ENCODE measurements at regions not wholly inside any gene's neighbourhood (a gene's known extent, or its start where the extent isn't known, plus 50 kb on each side); places are given as distances from the start of the nearest gene placed in this dataset.
"Not testable (repeated sequence)": the region's sequence is repeated elsewhere in the genome, so short reads cannot be mapped to it uniquely, and the experiment has no call there.

DNA sequence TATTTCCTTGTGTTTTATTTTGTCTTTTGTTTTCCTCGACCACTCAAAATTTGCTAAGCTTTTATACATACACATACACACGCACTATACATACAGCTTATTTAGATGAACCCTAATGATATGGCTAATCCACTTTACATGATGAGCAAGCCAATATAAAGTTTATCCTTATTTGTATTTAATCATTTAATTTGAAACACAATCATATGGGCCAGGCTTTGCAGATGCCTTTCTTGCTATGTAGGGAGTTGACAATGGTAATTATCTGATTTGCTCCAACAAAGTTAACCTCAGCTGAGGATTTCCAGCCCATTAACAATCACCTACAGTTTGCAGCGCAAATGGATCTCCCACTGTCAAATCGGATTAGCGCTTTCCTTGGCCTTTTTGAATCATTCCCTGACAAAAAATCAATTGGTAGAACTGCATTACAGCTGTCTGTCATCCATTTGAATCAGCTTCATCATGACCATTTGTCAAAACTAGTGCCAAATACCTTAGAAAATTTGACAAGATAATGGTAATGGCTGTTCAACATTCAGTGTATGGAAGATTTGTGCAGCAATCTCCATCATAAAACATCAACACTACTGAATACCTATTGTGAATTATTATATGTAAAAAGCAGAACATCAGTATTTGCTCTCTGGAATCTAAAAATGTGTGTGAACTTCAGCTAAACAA lies 352.6 kb downstream of the MRPL39 start:
- DNase-seq (ENCODE audit: extremely low read depth in 1 of 2, low read depth in 1 of 2) = no peak

DNA sequence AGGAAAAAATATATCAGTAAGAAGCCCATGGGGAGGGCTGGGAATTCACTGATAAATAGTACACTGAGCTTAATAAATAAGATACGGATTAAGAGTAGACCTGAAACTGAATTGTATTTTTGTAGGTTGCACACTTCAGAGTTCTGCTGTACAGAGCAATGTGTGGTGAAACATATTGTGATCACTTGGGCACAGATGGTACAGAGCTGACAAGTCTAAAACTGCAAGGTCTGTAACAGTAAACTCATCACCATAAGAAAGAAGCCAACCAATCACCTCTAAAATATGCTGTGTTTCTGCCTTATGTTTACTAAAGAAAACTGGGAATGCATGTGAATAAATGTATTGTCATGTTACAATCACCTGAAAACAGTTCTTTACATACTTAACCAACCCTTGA lies 360.7 kb downstream of the MRPL39 start:
- no peak for DNase-seq (ENCODE audit: extremely low read depth in 1 of 2, low read depth in 1 of 2)

GRCh38 chr21:25244735-25245134 lies 362.5 kb downstream of the MRPL39 start:
- no peak for DNase-seq (ENCODE audit: extremely low read depth in 1 of 2, low read depth in 1 of 2)

GRCh38 chr21:25243808-25244207 lies 363.5 kb downstream of the MRPL39 start:
- DNase-seq (ENCODE audit: extremely low read depth in 1 of 2, low read depth in 1 of 2) = no peak

DNA sequence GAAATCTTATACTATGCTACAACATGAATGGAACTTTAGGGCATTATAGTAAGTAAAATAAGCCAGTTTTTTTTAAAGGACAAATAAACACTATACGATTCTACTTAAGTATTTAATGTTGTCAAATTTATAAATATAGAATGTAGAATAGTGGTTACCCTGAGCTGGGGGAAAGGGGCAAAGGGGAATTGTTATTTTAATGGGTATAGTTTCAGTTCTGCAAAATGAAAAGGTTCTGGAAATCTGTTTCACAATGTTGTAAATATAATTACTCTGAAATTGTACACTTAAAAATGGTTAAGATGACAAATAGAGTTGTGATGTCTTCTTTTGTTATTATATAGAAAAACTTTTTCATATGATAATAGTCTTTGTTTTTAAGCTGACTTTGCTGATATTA lies 366.3 kb downstream of the MRPL39 start:
- no peak for DNase-seq (ENCODE audit: extremely low read depth in 1 of 2, low read depth in 1 of 2)

DNA sequence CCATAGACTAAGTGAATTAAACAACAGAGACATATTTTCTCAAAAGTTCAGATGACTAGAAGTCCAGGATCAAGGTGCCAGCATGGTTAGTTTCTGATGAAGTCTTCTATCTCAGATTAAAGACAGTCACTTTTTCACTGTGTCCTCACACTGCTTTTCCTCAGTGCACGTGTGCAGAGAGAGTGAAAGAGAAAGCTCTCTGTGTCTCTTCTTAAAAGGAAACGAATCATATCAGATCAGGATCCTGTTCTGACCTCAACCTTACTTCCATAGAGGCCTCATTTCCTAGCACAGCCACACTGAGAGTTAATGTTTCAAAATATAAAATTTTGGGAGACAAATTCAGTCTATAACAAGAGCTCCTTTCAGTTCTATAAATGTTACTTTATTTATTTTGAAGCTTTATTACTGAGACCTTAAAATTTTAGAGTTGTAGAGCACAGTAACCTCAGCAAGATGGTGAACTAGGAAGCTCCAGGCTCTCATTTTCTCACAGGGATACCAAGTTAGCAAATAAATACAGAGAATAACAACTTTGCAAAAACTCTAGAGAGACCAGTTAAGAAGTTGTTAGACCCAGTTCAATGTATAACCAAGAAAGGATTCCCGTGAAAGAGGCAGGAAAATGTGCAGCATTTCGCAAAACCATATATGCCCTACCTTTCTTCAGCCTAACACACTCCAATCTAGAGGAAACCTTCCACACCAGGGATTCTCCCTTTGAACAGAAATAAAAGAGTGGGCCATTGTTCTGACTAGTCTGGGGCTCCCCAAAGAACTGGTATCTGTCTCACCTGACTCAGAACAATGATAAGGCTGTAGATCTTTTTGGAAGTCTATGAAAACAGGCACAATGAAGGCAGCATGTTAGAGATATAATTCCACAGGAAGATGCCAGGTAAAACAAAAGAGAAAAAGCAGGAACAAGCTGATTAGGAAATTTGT lies 372.2 kb downstream of the MRPL39 start:
- no peak for DNase-seq (ENCODE audit: extremely low read depth in 1 of 2, low read depth in 1 of 2)

DNA sequence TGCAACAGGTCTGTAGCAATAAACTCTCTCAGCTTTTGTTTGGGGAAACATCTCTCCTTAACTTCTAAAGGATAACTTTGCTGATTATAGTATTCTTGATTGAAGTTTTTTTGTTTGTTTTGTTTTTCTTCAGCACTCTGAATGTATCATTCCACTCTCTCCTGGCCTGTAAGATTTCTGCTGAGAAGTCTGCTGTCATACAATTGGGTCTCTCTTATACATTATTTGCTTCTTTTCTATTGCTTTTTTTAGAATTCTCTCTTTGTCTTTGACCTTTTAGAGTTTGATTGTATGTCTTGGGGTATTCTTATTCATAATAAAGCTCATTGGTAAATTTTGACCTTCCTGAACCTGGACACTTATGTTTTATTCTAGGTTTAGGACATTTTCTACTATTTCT lies 386.3 kb downstream of the MRPL39 start:
- DNase-seq (ENCODE audit: extremely low read depth in 1 of 2, low read depth in 1 of 2) = no peak

GRCh38 chr21:25220169-25220568 lies 387.1 kb downstream of the MRPL39 start:
- no peak for DNase-seq (ENCODE audit: extremely low read depth in 1 of 2, low read depth in 1 of 2)

DNA sequence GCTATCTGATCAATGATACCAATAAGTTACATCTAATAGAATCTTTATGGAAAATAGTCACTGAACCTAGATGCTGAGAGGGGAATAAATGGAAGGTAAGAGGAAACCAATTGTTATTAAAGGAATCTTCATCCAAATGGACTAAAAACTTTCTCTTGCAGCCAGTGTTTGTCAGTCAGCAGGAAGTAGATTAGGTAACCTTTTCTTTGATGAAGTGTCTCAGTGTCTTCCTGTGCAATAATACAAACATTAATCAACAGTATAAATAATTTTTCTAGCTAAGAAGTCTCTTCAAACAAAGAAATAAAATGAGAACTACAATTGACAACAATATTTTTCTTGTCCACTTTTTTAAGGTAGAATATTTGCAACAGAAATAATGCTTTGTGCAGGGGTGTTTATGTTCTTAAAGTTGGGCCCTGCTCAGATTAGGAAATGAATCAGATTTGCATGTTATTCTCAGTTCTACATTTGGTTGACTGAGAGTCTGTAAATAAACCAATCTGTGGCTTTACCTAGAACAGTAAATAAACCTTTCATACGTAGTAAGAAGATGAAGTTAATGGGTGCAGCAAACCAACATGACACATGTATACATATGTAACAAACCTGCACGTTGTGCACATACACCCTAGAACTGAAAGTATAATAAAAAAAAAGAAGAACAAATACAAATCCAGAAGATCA lies 391.4 kb downstream of the MRPL39 start:
- DNase-seq (ENCODE audit: extremely low read depth in 1 of 2, low read depth in 1 of 2) = no peak

DNA sequence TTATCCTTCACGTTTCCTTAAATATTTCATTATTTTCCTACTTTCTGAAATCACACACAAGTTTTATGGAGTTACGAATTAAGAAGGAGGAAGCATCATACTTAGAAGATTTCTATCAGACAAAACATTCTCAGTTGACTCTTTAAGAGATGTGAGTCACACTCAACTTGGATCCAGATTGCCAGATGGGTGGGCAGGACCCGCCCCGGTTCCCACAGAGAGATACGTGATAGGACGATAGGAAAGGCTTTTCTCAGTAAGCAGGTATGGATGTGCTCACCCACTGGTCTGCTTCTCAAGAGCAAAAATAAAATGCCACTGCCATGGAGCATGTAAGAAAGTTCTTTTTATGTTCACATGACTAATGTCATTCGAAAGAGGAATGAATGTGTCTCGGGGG lies 392.6 kb downstream of the MRPL39 start:
- no peak for DNase-seq (ENCODE audit: extremely low read depth in 1 of 2, low read depth in 1 of 2)

DNA sequence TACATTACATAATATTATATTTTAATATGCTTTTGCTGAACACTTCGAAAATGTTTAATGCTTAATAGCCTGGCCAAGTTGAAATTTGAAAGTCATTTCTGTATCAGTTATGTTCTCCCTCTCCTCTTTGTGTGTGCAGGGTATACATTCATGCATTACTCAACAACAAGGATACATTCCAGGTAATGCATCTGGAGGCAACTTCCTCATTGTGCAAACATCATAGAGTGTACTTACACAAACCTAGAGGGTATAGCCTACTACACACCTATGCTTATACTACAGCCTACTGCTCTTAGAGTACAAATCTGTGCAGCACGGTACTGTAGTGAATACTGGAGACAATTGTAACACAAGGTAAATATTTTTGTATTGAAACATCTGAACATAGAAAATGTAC lies 407.3 kb downstream of the MRPL39 start:
- no peak for DNase-seq (ENCODE audit: extremely low read depth in 1 of 2, low read depth in 1 of 2)

DNA sequence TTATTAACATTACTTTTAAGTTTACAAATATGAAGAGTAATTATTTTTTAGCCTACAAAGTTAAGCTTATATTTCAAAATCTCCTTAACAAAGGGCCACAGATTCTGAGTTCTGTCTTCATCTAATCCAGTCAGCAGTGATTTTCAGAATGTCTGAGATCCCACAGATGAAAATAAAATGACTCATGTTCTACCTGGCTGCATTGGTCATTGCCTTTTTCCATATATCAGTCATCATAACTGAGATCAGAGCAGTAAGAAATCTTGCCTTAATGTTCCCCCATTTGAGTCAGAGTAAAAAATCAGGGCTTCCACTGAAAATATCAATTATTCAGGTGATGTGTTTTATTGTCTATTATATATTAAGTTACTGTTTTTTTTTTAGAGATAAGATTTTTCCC lies 416.1 kb downstream of the MRPL39 start:
- no peak for DNase-seq (ENCODE audit: extremely low read depth in 1 of 2, low read depth in 1 of 2)

DNA sequence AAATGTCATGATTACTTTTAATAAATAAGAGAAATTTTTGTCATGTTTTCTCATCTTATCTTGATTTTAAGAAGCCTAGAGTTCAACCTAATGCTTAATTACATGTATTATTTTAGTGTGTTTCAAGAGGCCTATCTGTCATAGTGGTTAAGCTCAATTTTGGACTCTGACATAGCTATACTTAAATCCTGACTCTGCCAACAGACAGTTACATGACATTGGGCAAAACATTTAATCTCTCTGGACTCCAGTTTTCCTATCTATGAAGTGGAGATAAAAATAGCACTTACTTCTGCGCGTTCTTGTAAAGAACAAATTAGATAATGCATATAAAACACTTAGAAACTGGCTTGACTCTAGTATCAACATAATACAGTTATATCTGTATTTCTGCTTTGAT lies 417.8 kb downstream of the MRPL39 start:
- no peak for DNase-seq (ENCODE audit: extremely low read depth in 1 of 2, low read depth in 1 of 2)

- DNase-seq (ENCODE audit: extremely low read depth in 1 of 2, low read depth in 1 of 2) = no peak
Observed at GRCh38 chr21:25188677-25189079, 418.6 kb downstream of the MRPL39 start.

DNA sequence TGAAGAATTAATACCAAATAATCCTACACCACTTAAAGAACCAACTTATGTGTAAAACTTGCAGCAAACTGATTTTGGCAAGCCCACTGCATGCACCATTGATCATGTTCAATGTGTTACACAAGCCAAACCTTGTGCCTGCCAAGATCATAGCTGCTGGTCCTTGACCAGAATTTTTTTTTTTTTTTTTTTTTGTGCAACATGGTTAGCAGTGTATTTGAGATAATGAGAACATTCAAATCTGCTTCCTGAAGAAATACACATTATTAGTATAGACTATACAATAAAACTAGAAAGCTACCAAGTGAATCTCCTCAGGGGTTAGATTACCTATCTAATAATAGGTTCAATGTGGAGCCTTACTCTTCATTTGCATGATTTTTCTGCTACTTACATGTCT lies 421.0 kb downstream of the MRPL39 start:
- no peak for DNase-seq (ENCODE audit: extremely low read depth in 1 of 2, low read depth in 1 of 2)

DNA sequence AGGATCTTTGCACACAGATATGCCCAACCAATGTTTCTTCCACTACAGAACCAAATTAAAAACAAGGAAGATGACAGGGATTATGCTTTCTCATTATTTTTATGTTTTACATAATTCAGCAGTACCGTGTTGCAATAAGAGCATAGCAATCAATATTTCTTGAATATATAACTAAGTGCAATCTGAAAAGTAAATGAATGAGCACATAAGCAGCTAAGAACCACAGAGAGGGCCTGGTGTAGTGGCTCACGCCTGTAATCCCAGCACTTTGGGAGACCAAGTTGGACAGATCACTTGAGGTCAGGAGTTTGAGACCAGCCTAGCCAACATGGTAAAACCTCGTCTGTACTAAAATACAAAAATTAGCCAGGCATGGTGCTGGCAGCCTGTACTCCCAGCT lies 423.7 kb downstream of the MRPL39 start:
- no peak for DNase-seq (ENCODE audit: extremely low read depth in 1 of 2, low read depth in 1 of 2)

DNA sequence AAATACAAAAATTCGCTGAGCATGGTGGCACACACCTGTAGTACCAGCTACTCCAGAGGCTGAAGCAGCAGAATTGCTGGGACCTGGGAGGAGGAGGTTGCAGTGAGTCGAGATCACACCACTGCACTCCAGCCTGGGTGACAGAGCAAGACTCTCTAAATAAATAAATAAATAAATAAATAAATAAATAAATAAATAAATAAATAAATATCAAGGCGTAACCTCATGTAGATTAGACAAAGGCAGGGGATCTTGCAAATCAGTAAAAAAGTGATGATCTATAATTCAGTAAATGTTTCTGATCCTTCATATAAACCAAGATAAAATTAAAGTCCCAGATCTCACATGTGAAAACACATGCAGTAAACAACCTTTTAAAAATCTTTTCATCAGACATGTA lies 425.6 kb downstream of the MRPL39 start:
- not testable (repeated sequence) for DNase-seq (ENCODE audit: extremely low read depth in 1 of 2, low read depth in 1 of 2)

DNA sequence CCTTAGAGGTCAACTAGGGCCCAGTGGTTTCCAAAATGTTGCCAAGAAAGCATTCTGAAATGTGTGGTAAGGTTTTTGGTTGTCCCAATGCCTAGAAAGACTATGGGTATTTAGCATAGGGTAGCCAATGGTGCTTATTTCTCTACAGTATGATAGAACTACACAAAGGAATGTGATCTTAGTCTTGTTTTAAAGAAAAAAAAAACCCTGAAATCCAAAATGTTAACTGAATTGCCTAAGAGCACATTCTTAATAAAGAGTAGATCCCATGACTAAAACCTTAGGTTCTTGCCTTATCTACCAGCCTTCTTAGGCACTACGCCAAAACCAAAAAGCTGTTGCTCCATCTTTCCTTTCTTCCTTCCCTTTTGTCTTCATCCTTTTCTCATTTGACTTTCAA lies 428.2 kb downstream of the MRPL39 start:
- DNase-seq (ENCODE audit: extremely low read depth in 1 of 2, low read depth in 1 of 2) = no peak

- DNase-seq (ENCODE audit: extremely low read depth in 1 of 2, low read depth in 1 of 2) = no peak
Observed at GRCh38 chr21:25176637-25177412, 430.5 kb downstream of the MRPL39 start.

DNA sequence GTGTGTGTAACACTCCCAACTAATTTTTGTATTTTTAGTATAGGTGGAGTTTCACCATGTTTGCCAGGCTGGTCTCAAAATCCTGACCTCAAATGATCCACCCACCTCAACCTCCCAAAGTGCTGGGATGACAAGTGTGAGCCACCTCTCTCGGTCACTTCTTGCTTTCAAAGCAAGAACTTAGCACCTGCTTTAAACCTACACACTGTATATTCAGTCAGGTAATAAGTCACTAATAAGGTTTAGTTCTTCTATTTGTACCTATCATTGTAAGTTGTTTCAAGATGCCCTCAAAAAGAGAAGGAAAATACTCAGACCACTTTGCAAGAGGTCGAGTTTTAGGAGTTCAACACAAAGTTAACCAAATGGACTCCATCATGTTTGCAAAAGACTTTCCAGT lies 431.3 kb downstream of the MRPL39 start:
- DNase-seq (ENCODE audit: extremely low read depth in 1 of 2, low read depth in 1 of 2) = no peak

DNA sequence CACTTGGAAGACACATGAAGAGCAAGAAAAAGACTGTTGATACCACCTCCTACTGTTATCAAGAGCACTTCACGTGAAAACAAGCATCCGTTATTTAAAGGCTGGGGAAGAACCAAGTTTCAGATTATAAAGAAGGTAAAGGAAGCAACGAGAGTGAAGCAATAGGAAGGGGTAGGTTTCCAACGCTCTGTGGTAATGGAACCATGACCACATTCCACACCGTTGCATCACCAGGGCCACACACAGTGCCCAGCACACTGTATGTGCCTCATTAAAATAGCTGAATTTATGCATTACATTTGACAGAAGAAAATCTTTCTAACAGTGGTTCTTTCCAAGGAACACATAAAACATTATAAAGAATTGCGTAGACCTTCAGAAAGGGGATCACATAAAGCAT lies 435.8 kb downstream of the MRPL39 start:
- no peak for DNase-seq (ENCODE audit: extremely low read depth in 1 of 2, low read depth in 1 of 2)

Data from stimulated activated CD8-positive, alpha-beta memory T cell treated with anti-CD3 and anti-CD28 coated beads, Interleukin-7, amount 100 ng/mL, for 48 hours (primary cell).